ENCODE measurements at regions not wholly inside any gene's neighbourhood (a gene's known extent, or its start where the extent isn't known, plus 50 kb on each side); places are given as distances from the start of the nearest gene placed in this dataset.

GRCh38 chr11:122422682-122423081 is 232.8 kb upstream of the UBASH3B start:
- Mint-ChIP-seq H3K27ac (no peak overlapping the region), H3K9me3 (no peaks in the 10 kb centered on the region), H3K36me3 (ENCODE audit: low read depth) (no peaks in the 10 kb centered on the region), H3K27me3 (peaks cover 4% of the 10 kb centered on the region), H3K4me1 (no peaks in the 10 kb centered on the region), H3K4me3 (no peak overlapping the region)
- DNase-seq (no peak), ATAC-seq (ENCODE audit: low read depth) (no peak)
- ChIA-PET CTCF (no interaction called here), POLR2A (no interaction called here)
- intact Hi-C loops (cut with micrococcal nuclease) = no loop called here
- no peak for TF ChIP-seq CTCF (IDR thresholded peaks at IDR 0.05)

- CTCF ChIA-PET = no interaction called here
- intact Hi-C loops (cut with micrococcal nuclease) = no loop called here
- no peak for TF ChIP-seq CTCF (IDR thresholded peaks at IDR 0.05)
Observed at GRCh38 chr11:122421702-122422101, 233.8 kb upstream of the UBASH3B start.

GRCh38 chr11:122418032-122418431 is 237.5 kb upstream of the UBASH3B start:
- ChIA-PET CTCF (no interaction called here), POLR2A (no interaction called here)
- no peak overlapping the region for H3K27ac Mint-ChIP-seq
- H3K9me3 Mint-ChIP-seq = peaks cover 4% of the 10 kb centered on the region
- no peaks in the 10 kb centered on the region for H3K4me1 Mint-ChIP-seq
- intact Hi-C loops (cut with micrococcal nuclease) = no loop called here
- no peaks in the 10 kb centered on the region for H3K36me3 Mint-ChIP-seq (ENCODE audit: low read depth)
- DNase-seq = no peak
- ATAC-seq (ENCODE audit: low read depth) = no peak
- H3K4me3 Mint-ChIP-seq = no peak overlapping the region
- no peaks in the 10 kb centered on the region for H3K27me3 Mint-ChIP-seq
- TF ChIP-seq CTCF (IDR thresholded peaks at IDR 0.05) = no peak

More at GRCh38 chr11:122421702-122422101, 233.8 kb upstream of the UBASH3B start:
- POLR2A ChIA-PET = no interaction called here
- Mint-ChIP-seq H3K36me3 (ENCODE audit: low read depth) (no peaks in the 10 kb centered on the region), H3K9me3 (no peaks in the 10 kb centered on the region), H3K4me3 (no peak overlapping the region), H3K27me3 (peaks cover under 1% of the 10 kb centered on the region), H3K4me1 (no peaks in the 10 kb centered on the region), H3K27ac (no peak overlapping the region)
- ATAC-seq (ENCODE audit: low read depth) (no peak), DNase-seq (no peak)

DNA sequence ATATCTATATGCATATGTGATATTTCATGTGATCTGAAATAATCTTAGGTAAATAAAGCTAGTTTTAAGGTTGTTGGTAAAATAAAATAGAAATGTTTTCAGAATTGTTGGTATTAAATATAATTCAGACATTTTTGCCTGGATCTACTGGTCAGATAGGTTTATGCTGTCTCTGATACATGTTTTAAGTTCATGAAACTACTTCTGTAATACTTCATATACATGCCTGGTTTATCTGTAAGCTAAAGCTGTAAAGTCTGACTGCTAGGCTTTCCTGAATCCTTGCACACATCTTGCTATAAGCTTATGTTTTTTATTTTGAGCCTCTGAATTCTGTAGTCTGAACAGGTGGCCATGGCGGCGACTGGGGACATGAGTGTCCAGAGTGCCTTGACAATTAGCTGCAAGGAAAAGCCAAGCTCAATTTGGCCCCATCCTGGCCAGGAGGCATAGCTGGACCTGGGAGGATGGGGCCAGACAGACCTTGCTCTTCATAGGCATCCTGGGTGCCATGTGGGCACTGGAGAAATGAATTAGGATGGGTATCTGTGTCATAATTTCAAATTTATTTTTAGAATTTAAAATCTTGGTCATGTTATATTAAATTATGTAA is 241.0 kb upstream of the UBASH3B start:
- ChIA-PET POLR2A (interaction anchor here (0.6 kb wide), 1 partner anchor 36 kb away, joined by 4 read pairs; no protein-coding TSS in a partner anchor), CTCF (no interaction called here)
- DNase-seq (no peak), ATAC-seq (ENCODE audit: low read depth) (no peak)
- no peak for TF ChIP-seq CTCF (IDR thresholded peaks at IDR 0.05)
- Mint-ChIP-seq H3K9me3 (peaks cover 7% of the 10 kb centered on the region), H3K27ac (no peak overlapping the region), H3K4me1 (no peaks in the 10 kb centered on the region), H3K27me3 (no peaks in the 10 kb centered on the region), H3K4me3 (no peak overlapping the region), H3K36me3 (ENCODE audit: low read depth) (no peaks in the 10 kb centered on the region)
- intact Hi-C loops (cut with micrococcal nuclease) = no loop called here

DNA sequence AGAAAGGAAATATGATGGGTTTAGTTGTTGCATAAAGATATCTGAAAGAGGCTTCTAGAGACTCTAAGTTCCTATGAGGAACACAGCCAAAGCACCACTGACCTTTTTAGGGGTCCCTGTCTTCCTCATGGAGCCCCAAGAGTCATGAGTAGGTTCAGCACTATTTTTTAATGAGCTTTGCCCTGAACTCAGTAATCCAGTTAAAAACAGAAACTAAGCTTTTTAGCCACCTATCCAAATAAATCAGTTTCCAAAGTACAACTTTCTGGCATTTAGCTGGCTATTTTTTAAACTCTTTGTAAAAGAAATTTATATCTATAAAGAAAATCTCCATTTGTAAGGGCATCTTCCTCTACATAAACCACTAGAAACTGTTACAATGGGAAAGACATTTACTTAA is 241.8 kb upstream of the UBASH3B start:
- ATAC-seq (ENCODE audit: low read depth) = no peak
- TF ChIP-seq CTCF (IDR thresholded peaks at IDR 0.05) = no peak
- H3K4me3 Mint-ChIP-seq = no peak overlapping the region
- no peak overlapping the region for H3K27ac Mint-ChIP-seq
- intact Hi-C loops (cut with micrococcal nuclease) = no loop called here
- POLR2A ChIA-PET = no interaction called here
- H3K27me3 Mint-ChIP-seq = no peaks in the 10 kb centered on the region
- peaks cover 7% of the 10 kb centered on the region for H3K9me3 Mint-ChIP-seq
- H3K4me1 Mint-ChIP-seq = no peaks in the 10 kb centered on the region
- CTCF ChIA-PET = no interaction called here
- DNase-seq = no peak
- no peaks in the 10 kb centered on the region for H3K36me3 Mint-ChIP-seq (ENCODE audit: low read depth)

Data from activated B cell treated with CpG ODN at 0.5 μM for 24 hours (primary cell).